BLaER1 treated with 17β-estradiol and CSF1 and Interleukin-3, amounts not matched to agents 10 nM and 100 nM (cell line): ENCODE measurements at regions not wholly inside any gene's neighbourhood (a gene's known extent, or its start where the extent isn't known, plus 50 kb on each side); places are given as distances from the start of the nearest gene placed in this dataset.
"Not testable (repeated sequence)": the region's sequence is repeated elsewhere in the genome, so short reads cannot be mapped to it uniquely, and the experiment has no call there.

Experiments
- H3K27ac ChIP-seq, 11 experiments: shearing (Covaris generic); formaldehyde crosslinking; 2 replicates each; pipeline ENCODE4 v1.8.1; 2022
- H3K27me3 ChIP-seq, 11 experiments: shearing (Covaris generic); formaldehyde crosslinking; 2 replicates each; pipeline ENCODE4 v1.8.1; 2022
- H3K36me3 ChIP-seq, 11 experiments: shearing (Covaris generic); formaldehyde crosslinking; 2 replicates each; pipeline ENCODE4 v1.8.1; 2022
- H3K4me1 ChIP-seq, 10 experiments: shearing (Covaris generic); formaldehyde crosslinking; 2 replicates each; pipeline ENCODE4 v1.8.1; 2022
- H3K4me2 ChIP-seq, 11 experiments: shearing (Covaris generic); formaldehyde crosslinking; 2 replicates each; pipeline ENCODE4 v1.8.1; 2022
- H3K4me3 ChIP-seq, 10 experiments: shearing (Covaris generic); formaldehyde crosslinking; 2 replicates each; pipeline ENCODE4 v1.8.1; 2022
- H3K9ac ChIP-seq, 11 experiments: shearing (Covaris generic); formaldehyde crosslinking; 2 replicates each; pipeline ENCODE4 v1.8.1; 2022
- H3K9me3 ChIP-seq, 11 experiments: shearing (Covaris generic); formaldehyde crosslinking; replicated peaks in 1 of 11; 2 replicates each; pipeline ENCODE4 v1.8.1; 2022
- H4K20me1 ChIP-seq, 11 experiments: shearing (Covaris generic); formaldehyde crosslinking; 2 replicates each; pipeline ENCODE4 v1.8.1; 2022
- Cebpa-rat ChIP-seq, 11 experiments: shearing (Covaris generic); IDR thresholded peaks; 2 replicates each; pipeline ENCODE4 v1.8.1; 2022

DNA sequence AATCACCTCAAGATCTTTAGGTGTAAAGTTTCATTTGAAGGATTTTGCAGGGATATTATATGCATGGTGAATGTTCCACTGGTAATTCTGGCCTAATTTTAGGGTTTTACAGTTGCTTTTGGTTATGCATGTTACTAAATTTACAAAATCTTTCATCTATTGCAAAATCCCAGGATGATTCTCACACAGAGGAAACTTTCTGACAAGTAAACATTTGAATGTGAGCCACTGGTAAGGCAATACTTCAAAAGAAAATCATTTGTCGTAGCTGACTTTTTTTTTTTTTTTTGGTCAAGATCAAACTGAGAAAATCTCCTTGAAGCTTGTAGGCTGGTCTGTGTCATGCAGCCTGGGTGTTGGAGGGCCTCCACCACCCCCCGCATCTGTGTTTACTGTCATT is 141.9 kb upstream of the EXOC2 start:
- TF ChIP-seq Cebpa-rat (IDR thresholded peaks at IDR 0.05) = no peak
- Histone ChIP-seq H3K27ac (peak overlapping the region in 5 of 11 experiments; percentile 1 to 66 (median 19); a peak in 6 of 22 replicates), H3K4me2 (peak overlapping the region in 9 of 11 experiments; percentile 25 to 77 (median 46); a peak in 18 of 22 replicates), H3K4me3 (no peak overlapping the region), H3K27me3 (no peaks in the 10 kb centered on the region), H3K9me3 (peaks cover 33 to 49% (median 44%) of the 10 kb centered on the region in 11 experiments), H4K20me1 (no peaks in the 10 kb centered on the region), H3K36me3 (no peaks in the 10 kb centered on the region), H3K9ac (peak overlapping the region in 1 of 11 experiments; percentile 19; a peak in 1 of 22 replicates), H3K4me1 (peaks cover 17 to 34% (median 25%) of the 10 kb centered on the region in 10 experiments; a peak in 19 of 20 replicates)

DNA sequence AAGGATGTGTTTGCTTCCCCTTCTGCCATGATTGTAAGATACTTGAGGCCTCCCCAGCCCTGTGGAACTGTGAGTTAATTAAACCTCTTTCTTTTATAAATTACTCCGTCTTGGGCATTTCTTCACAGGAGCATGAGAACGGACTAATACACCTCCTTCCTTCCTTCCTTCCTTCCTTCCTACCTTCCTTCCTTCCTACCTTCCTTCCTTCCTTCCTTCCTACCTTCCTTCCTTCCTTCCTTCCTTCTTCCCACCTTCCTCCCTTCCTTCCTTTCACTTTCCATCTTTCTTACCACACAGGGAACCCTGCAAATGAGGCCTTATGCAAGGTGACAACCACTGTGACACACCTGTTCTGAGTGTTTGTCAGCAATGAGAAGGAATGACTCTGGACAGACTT is 141.3 kb upstream of the EXOC2 start:
- Histone ChIP-seq H3K4me3 (no peak overlapping the region), H3K36me3 (no peaks in the 10 kb centered on the region), H3K4me2 (peak overlapping the region in 7 of 11 experiments; percentile 25 to 77 (median 51); a peak in 9 of 22 replicates), H3K27ac (peak overlapping the region in 5 of 11 experiments; percentile 1 to 66 (median 19); a peak in 7 of 22 replicates), H3K9ac (no peak overlapping the region), H4K20me1 (no peaks in the 10 kb centered on the region), H3K4me1 (peaks cover 17 to 34% (median 25%) of the 10 kb centered on the region in 10 experiments; a peak in 19 of 20 replicates), H3K9me3 (peaks cover 32 to 48% (median 41%) of the 10 kb centered on the region in 11 experiments), H3K27me3 (no peaks in the 10 kb centered on the region)
- no peak for TF ChIP-seq Cebpa-rat (IDR thresholded peaks at IDR 0.05)

DNA sequence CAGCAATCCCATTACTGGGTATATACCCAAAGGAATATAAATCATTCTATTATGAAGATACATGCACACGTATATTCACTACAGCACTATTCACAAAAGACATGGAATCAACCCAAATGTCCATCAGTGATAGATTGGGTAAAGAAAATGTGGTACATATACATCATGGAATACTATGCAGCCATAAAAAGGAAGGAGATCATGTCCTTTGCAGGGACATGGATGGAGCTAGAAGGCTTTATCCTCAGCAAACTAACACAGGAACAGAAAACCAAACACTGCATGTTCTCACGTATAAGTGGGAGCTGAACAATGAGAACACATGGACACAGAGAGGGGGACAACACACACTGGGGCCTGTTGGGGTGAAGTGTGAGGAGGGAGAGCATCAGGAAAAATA is 139.9 kb upstream of the EXOC2 start:
- H3K4me2 ChIP-seq, H3K4me3 ChIP-seq, H3K27me3 ChIP-seq, H3K36me3 ChIP-seq, H3K9ac ChIP-seq, H4K20me1 ChIP-seq, H3K27ac ChIP-seq: not testable (repeated sequence)
- H3K4me1 ChIP-seq = peaks cover 17 to 30% (median 25%) of the 10 kb centered on the region in 10 experiments; a peak in 19 of 20 replicates
- H3K9me3 ChIP-seq = peaks cover 32 to 57% (median 46%) of the 10 kb centered on the region in 11 experiments

DNA sequence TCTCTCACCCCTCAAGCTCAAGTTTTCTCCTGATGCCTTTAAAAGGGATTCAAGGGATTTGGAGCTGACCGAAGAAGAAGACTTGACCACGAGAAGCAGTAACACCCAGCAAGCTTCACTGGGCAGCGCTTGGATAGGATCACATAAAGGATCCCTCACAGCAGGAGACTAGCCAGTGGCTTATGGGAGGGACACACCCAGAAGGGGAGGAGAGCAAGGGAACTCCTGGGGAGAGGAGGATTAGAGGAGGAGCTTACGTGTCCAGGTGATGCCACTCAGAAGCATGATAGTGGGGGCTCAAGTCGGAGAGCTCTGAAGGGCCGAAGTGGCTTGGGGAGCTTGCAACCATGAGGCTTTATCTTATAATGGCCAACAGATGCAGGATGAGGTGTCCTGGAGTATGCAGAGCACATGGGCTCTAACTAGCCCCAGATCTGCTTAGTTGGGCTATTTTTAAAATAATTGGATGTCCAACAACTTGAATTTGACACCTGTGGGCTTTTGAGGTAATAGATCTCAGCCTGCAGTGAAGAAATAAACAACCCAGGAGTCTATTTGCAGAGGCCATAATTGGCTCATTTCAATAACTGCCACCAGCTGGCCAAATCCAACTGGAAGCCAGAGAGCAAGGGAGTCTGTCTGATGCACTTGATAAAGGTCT is 137.9 kb upstream of the EXOC2 start:
- H3K9me3 ChIP-seq = peaks cover 47 to 73% (median 59%) of the 10 kb centered on the region in 11 experiments
- no peaks in the 10 kb centered on the region for H3K27me3 ChIP-seq
- H4K20me1 ChIP-seq = no peaks in the 10 kb centered on the region
- H3K27ac ChIP-seq = no peak overlapping the region
- peaks cover 9 to 16% (median 14%) of the 10 kb centered on the region in 10 experiments; a peak in 19 of 20 replicates for H3K4me1 ChIP-seq
- no peak overlapping the region for H3K9ac ChIP-seq
- no peak overlapping the region for H3K4me3 ChIP-seq
- no peak for TF ChIP-seq Cebpa-rat (IDR thresholded peaks at IDR 0.05)
- no peak overlapping the region for H3K4me2 ChIP-seq
- H3K36me3 ChIP-seq = no peaks in the 10 kb centered on the region

DNA sequence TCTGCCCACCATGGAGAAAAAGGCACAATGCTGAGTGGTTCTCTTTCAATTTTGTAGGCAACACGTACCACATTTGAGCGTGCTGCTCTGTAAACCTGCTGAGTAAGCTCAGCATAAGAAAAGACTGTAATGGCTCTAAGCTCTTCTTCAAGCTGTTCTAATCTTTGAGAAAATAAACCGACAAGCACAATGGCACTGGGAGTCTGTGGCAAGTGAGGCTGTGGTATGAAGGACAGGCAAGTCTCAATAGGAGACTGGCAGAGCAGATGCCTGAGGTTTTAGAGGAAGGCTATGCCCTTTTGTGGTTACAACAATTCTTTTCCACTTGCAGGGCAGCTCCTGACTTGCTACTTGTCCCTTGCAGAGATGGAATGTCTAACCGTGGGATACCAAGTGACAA is 136.7 kb upstream of the EXOC2 start:
- Histone ChIP-seq H3K27ac (no peak overlapping the region), H4K20me1 (no peaks in the 10 kb centered on the region), H3K36me3 (no peaks in the 10 kb centered on the region), H3K27me3 (no peaks in the 10 kb centered on the region), H3K4me2 (no peak overlapping the region), H3K9me3 (peaks cover 51 to 72% (median 63%) of the 10 kb centered on the region in 11 experiments), H3K4me3 (no peak overlapping the region), H3K4me1 (peaks cover 0 to 4% (median 3%) of the 10 kb centered on the region in 10 experiments; a peak in 14 of 20 replicates), H3K9ac (no peak overlapping the region)
- TF ChIP-seq Cebpa-rat (IDR thresholded peaks at IDR 0.05) = no peak

DNA sequence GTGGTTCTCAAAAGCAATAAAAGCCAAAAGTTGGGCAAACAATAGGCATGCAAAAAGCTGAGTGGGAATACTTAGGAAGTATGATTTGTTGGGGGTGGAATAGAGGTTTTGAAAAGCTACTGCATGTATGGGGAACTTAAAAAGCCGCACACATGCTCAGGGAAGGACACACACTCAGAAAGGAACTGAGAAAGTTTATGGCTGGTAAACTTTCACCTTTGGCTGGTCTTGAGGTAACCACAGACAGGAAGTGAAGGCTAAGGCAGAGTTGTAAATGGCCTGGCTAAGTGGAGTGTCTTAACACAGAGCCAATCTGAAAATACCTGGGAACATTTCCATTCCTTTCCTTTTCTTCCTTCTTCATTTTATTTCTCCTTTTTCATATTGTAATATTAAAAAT is 134.5 kb upstream of the EXOC2 start:
- Histone ChIP-seq H3K27ac (no peak overlapping the region), H3K4me2 (no peak overlapping the region), H4K20me1 (no peaks in the 10 kb centered on the region), H3K4me1 (no peaks in the 10 kb centered on the region), H3K9ac (no peak overlapping the region), H3K36me3 (no peaks in the 10 kb centered on the region), H3K4me3 (no peak overlapping the region), H3K27me3 (no peaks in the 10 kb centered on the region), H3K9me3 (peaks cover 32 to 52% (median 42%) of the 10 kb centered on the region in 11 experiments)
- no peak for TF ChIP-seq Cebpa-rat (IDR thresholded peaks at IDR 0.05)

DNA sequence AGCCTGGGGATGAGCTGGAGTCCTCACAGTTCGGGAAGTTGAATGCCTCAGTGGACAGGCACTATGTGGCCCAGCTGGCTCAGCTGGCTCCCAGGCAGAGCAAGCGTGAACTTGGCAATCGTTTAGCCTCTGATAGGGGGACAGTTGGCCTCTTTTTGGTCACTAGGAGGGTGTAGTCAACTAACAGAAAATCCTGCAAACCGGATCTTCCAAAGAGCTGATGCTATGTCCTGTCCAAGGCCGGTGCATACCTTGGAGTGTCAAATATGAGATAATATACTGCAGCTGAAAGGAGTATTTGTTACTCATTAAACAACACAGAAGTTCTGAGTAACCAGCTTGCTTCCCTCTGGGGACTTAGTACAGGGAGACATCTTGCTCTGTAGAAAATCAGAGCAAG is 126.2 kb upstream of the EXOC2 start:
- Histone ChIP-seq H3K27me3 (peaks cover 0 to 13% (median 8%) of the 10 kb centered on the region in 11 experiments; a peak in 11 of 22 replicates), H3K4me2 (peak overlapping the region in 5 of 11 experiments; percentile 5 to 44 (median 21); a peak in 8 of 22 replicates), H3K9me3 (peaks cover 0 to 5% (median 0%) of the 10 kb centered on the region in 11 experiments; a peak in 2 of 22 replicates), H4K20me1 (no peaks in the 10 kb centered on the region), H3K27ac (no peak overlapping the region), H3K9ac (no peak overlapping the region), H3K4me1 (peaks cover 17 to 45% (median 42%) of the 10 kb centered on the region in 10 experiments), H3K4me3 (no peak overlapping the region), H3K36me3 (no peaks in the 10 kb centered on the region)
- TF ChIP-seq Cebpa-rat (IDR thresholded peaks at IDR 0.05) = no peak

DNA sequence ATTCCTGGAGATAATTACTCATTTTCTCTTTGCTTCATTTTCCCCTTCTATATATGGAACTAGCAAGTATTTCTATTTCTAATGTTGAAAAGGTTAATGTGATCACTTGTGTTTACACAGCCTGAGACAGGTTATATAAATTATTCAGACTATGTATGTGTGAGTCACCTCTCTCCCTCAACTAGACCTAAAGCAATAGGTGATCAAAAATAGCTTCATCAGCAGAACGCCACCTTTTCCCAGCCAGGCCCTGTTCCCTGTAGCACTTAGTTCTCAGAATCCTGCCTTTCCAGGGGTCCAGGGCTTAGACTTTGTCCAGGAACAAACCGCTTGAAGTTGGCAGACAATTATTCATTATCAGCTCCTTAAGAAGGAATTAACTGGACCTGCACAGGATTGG is 125.3 kb upstream of the EXOC2 start:
- H3K27ac ChIP-seq = peak overlapping the region in 3 of 11 experiments; percentile 78 to 79 (median 78); a peak in 2 of 22 replicates
- no peak overlapping the region for H3K4me3 ChIP-seq
- no peak for TF ChIP-seq Cebpa-rat (IDR thresholded peaks at IDR 0.05)
- H3K9ac ChIP-seq = no peak overlapping the region
- H3K4me2 ChIP-seq = peak overlapping the region in 2 of 11 experiments; percentile 21 to 44; a peak in 3 of 22 replicates
- H3K4me1 ChIP-seq = peaks cover 17 to 50% (median 45%) of the 10 kb centered on the region in 10 experiments
- no peaks in the 10 kb centered on the region for H3K36me3 ChIP-seq
- no peaks in the 10 kb centered on the region for H4K20me1 ChIP-seq
- H3K27me3 ChIP-seq = peaks cover 0 to 15% (median 12%) of the 10 kb centered on the region in 11 experiments; a peak in 11 of 22 replicates
- H3K9me3 ChIP-seq = peaks cover 0 to 5% (median 0%) of the 10 kb centered on the region in 11 experiments; a peak in 2 of 22 replicates

DNA sequence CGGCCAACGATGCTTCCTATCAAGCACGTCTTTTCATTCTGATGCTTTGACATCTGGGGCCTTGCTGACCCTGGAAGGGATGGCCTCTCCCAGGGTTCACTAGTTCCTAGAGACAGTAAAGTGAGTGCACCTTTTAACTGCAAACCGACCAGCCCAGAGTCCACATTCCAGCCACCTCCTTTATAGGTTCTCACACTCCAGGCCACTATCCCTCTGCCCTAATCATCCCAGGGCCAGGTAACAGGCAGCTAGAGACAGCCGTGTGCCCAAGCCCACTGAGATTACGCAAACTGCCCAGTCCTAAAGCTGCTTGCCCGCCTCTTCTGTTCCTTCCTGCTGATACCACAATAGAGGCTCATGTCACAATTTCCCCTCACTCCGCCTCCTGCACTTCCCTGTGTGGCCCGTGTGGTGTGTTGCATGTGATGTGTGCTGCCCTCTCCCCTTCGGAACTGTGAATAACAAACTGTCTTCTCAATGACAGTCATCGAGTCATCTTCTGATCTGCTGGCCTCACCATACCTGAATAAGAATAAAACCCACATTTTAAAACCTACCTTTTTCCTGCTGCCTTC is 123.7 kb upstream of the EXOC2 start:
- peak in 10 of 11 experiments; percentile 23 to 96 (median 86); a peak in 15 of 22 replicates for TF ChIP-seq Cebpa-rat (IDR thresholded peaks at IDR 0.05)
- H3K4me3 ChIP-seq = peak overlapping the region in 1 of 10 experiments; percentile 44; a peak in 4 of 20 replicates

More for the DNA sequence above, 123.7 kb upstream of the EXOC2 start:
- peaks cover 17 to 50% (median 45%) of the 10 kb centered on the region in 10 experiments for H3K4me1 ChIP-seq
- H3K27me3 ChIP-seq = peaks cover 0 to 15% (median 12%) of the 10 kb centered on the region in 11 experiments; a peak in 11 of 22 replicates
- H3K36me3 ChIP-seq = no peaks in the 10 kb centered on the region
- H3K9me3 ChIP-seq = peaks cover 0 to 5% (median 0%) of the 10 kb centered on the region in 11 experiments; a peak in 2 of 22 replicates
- H3K4me2 ChIP-seq = peak overlapping the region; percentile 68 to 87 (median 80)
- no peaks in the 10 kb centered on the region for H4K20me1 ChIP-seq
- peak overlapping the region in 9 of 11 experiments; percentile 33 to 79 (median 70); a peak in 17 of 22 replicates for H3K27ac ChIP-seq
- peak overlapping the region in 9 of 11 experiments; percentile 3 to 65 (median 39); a peak in 9 of 22 replicates for H3K9ac ChIP-seq
